Activated naive CD8-positive, alpha-beta T cell (primary cell): ENCODE measurements at regions not wholly inside any gene's neighbourhood (a gene's known extent, or its start where the extent isn't known, plus 50 kb on each side); places are given as distances from the start of the nearest gene placed in this dataset.

Experiments
- H3K27ac Mint-ChIP-seq: one replicate; pipeline ENCODE4 v1.8.0; 2021; ENCODE audit warnings: mixed read lengths
- H3K27me3 Mint-ChIP-seq: one replicate; pipeline ENCODE4 v1.8.0; 2021; ENCODE audit warnings: mixed read lengths
- H3K36me3 Mint-ChIP-seq: one replicate; pipeline ENCODE4 v1.8.0; 2021; ENCODE audit warnings: mixed read lengths
- H3K4me1 Mint-ChIP-seq: one replicate; pipeline ENCODE4 v1.8.0; 2021; ENCODE audit warnings: low read depth, mixed read lengths
- H3K4me3 Mint-ChIP-seq: one replicate; pipeline ENCODE4 v1.8.0; 2021; ENCODE audit warnings: mild to moderate bottlenecking, mixed read lengths
- H3K9me3 Mint-ChIP-seq: one replicate; pipeline ENCODE4 v1.8.0; 2021; ENCODE audit warnings: low read depth, mixed read lengths

DNA sequence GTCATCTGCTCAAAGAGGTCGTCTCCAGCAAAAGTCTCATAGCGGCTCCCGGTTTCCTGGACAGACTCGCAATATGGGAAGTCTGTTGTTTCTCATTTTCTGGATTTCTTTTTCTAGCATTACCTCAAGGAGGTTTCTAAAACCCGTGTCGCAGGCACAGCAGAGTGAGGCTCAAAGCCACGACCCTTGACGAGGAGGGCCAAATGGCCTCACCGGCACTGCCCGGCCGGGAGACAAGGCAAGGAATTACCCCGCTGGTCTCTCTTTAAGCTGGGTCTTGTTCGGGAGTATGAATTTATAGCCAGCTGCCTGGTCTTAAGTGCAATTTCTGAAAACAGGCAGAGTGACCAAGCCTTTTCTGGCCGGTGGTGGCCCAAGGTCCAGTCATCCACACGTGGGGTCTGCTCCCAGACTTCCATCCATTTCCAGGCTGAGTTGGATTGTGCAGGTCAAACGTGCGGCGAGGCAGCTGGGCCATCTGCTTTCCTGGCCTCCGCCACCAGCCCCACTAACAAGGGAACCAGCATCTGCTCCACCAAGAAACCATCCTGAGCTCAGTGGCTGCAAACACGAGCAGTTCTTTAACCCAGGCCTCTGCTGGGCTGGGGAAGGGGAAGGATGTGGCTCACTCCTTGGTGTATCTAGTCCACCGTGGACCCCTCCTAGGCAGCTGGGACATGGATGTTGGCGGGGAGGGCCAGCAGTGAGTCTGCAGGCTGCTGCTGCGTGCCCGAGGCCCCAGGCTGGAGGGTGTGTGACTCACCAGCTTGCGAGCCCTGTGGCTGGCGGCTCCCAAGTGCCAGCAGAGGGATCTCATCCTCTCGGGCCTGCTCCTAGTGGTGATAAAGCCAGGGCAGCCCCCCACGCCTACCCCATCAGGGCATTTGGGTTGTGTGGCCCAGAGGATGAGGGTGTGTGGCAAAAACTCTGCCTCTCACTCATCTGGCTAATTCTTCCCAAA is 55.6 kb upstream of the COL5A1 start:
- Mint-ChIP-seq H3K27ac (no peak overlapping the region), H3K27me3 (peaks cover 1% of the 10 kb centered on the region), H3K4me3 (no peak overlapping the region), H3K4me1 (no peaks in the 10 kb centered on the region), H3K9me3 (peaks cover 4% of the 10 kb centered on the region), H3K36me3 (no peaks in the 10 kb centered on the region)

GRCh38 chr9:134589748-134590147 is 51.9 kb upstream of the COL5A1 start:
- no peak overlapping the region for H3K4me3 Mint-ChIP-seq
- no peak overlapping the region for H3K27ac Mint-ChIP-seq
- no peaks in the 10 kb centered on the region for H3K9me3 Mint-ChIP-seq
- no peaks in the 10 kb centered on the region for H3K4me1 Mint-ChIP-seq
- no peaks in the 10 kb centered on the region for H3K36me3 Mint-ChIP-seq
- H3K27me3 Mint-ChIP-seq = peaks cover 1% of the 10 kb centered on the region

- Mint-ChIP-seq H3K27me3 (peaks cover 1% of the 10 kb centered on the region), H3K36me3 (no peaks in the 10 kb centered on the region), H3K9me3 (no peaks in the 10 kb centered on the region), H3K4me1 (no peaks in the 10 kb centered on the region), H3K4me3 (no peak overlapping the region), H3K27ac (no peak overlapping the region)
Observed at GRCh38 chr9:134590240-134591081, 51.1 kb upstream of the COL5A1 start.

- Mint-ChIP-seq H3K36me3 (no peaks in the 10 kb centered on the region), H3K4me3 (no peak overlapping the region)
Observed at GRCh38 chr9:134591082-134591571, 50.5 kb upstream of the COL5A1 start.

DNA sequence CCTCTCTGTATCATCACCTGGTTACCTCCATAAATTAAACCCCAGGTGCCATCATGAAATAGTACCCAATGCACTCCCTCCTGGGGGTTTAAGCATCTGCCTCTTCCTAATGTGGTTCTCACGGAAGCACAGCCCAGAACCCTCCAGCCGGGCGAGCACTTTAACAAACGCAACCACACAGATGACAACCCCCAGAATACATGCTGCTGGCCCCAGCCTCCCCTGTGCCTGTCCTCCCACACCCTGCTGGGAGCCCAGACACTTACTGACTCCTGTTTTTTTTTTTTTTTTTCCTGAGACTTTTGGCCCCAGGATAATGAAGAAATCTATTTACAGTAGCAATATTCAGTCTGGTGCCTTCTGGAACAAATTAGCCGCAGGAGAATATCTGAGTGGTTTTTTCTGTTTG is 50.0 kb upstream of the COL5A1 start:
- Mint-ChIP-seq H3K4me3 (no peak overlapping the region), H3K4me1 (no peaks in the 10 kb centered on the region), H3K27me3 (peaks cover 1% of the 10 kb centered on the region), H3K27ac (no peak overlapping the region), H3K9me3 (no peaks in the 10 kb centered on the region), H3K36me3 (no peaks in the 10 kb centered on the region)

More at GRCh38 chr9:134591082-134591571, 50.5 kb upstream of the COL5A1 start:
- no peaks in the 10 kb centered on the region for H3K9me3 Mint-ChIP-seq
- H3K27ac Mint-ChIP-seq = no peak overlapping the region
- peaks cover 1% of the 10 kb centered on the region for H3K27me3 Mint-ChIP-seq
- H3K4me1 Mint-ChIP-seq = no peaks in the 10 kb centered on the region
